CD4-positive, CD25-positive, alpha-beta regulatory T cell (primary cell): ENCODE measurements at regions not wholly inside any gene's neighbourhood (a gene's known extent, or its start where the extent isn't known, plus 50 kb on each side); places are given as distances from the start of the nearest gene placed in this dataset.
"Not testable (repeated sequence)": the region's sequence is repeated elsewhere in the genome, so short reads cannot be mapped to it uniquely, and the experiment has no call there.

Source experiments
- ATAC-seq, 2 donors: fragments of 150-1000 bp; cut with Tn5 transposase; one replicate each; pipeline ENCODE4 v1.10.0; 2021; ENCODE audit warnings: low read depth in 2 of 2, moderate number of reproducible peaks in 2 of 2, moderate library complexity in 1 of 2
- DNase-seq, 3 donors: peaks; one replicate each; pipeline versions ENCODE4 v3.0.0 to v3.0.0-alpha.2; 2012 to 2022; ENCODE audit warnings: mixed read lengths in 1 of 3
- H3K27ac ChIP-seq: one replicate; pipeline ENCODE4 v1.7.0; 2013; ENCODE audit warnings: mild to moderate bottlenecking, low read length; ENCODE audit not compliant: insufficient read depth, poor library complexity, severe bottlenecking
- H3K27me3 ChIP-seq: one replicate; pipeline ENCODE4 v1.7.0; 2013; ENCODE audit warnings: low read length; ENCODE audit not compliant: control insufficient read depth, insufficient read depth
- H3K36me3 ChIP-seq: one replicate; pipeline ENCODE4 v1.7.0; 2013; ENCODE audit warnings: mild to moderate bottlenecking, low read length, moderate library complexity; ENCODE audit not compliant: control insufficient read depth, insufficient read depth
- H3K4me1 ChIP-seq: 2 replicates; pipeline ENCODE4 v1.7.0; 2013; ENCODE audit warnings: mild to moderate bottlenecking, low read length; ENCODE audit not compliant: insufficient read depth, control insufficient read depth, poor library complexity, severe bottlenecking
- H3K4me3 ChIP-seq: one replicate; pipeline ENCODE4 v1.7.0; 2013; ENCODE audit warnings: low read depth, mild to moderate bottlenecking, low read length, moderate library complexity
- H3K9me3 ChIP-seq, 2 experiments: 1 replicate in 1 of 2; 2 replicates in 1 of 2; pipeline ENCODE4 v1.7.0; 2013; ENCODE audit warnings: low read length in 2 of 2, mild to moderate bottlenecking in 1 of 2, moderate library complexity in 1 of 2; ENCODE audit not compliant: control insufficient read depth in 2 of 2
- H3K27ac Mint-ChIP-seq, 3 donors: one replicate each; pipeline ENCODE4 v1.8.0; 2020 to 2022; ENCODE audit warnings: mild to moderate bottlenecking in 3 of 3, mixed read lengths in 3 of 3, moderate library complexity in 2 of 3
- H3K27me3 Mint-ChIP-seq: one replicate; pipeline ENCODE4 v1.8.0; 2022; ENCODE audit warnings: mild to moderate bottlenecking, mixed read lengths
- H3K36me3 Mint-ChIP-seq: one replicate; pipeline ENCODE4 v1.8.0; 2020; ENCODE audit warnings: mixed read lengths
- H3K4me1 Mint-ChIP-seq, 4 donors: one replicate each; pipeline ENCODE4 v1.8.0; 2020 to 2022; ENCODE audit warnings: mixed read lengths in 4 of 4, mild to moderate bottlenecking in 1 of 4
- H3K4me3 Mint-ChIP-seq, 4 donors: one replicate each; pipeline ENCODE4 v1.8.0; 2020 to 2022; ENCODE audit warnings: mild to moderate bottlenecking in 4 of 4, mixed read lengths in 4 of 4, moderate library complexity in 3 of 4
- H3K9me3 Mint-ChIP-seq, 7 donors: one replicate each; pipeline ENCODE4 v1.8.0; 2020 to 2022; ENCODE audit warnings: mixed read lengths in 7 of 7, mild to moderate bottlenecking in 3 of 7, moderate library complexity in 2 of 7

GRCh38 chr15:93348711-93349545, 259.9 kb upstream of the RGMA start:
- no peaks in the 10 kb centered on the region for H3K9me3 ChIP-seq
- Mint-ChIP-seq H3K9me3 (peaks cover 0 to 2% (median 0%) of the 10 kb centered on the region in 7 donors), H3K36me3 (no peaks in the 10 kb centered on the region), H3K27me3 (peaks cover 4% of the 10 kb centered on the region), H3K4me1 (no peaks in the 10 kb centered on the region), H3K27ac (no peak overlapping the region), H3K4me3 (no peak overlapping the region)
- no peak overlapping the region for H3K4me3 ChIP-seq
- H3K27me3 ChIP-seq: peaks cover 5% of the 10 kb centered on the region
- DNase-seq: no peak
- no peaks in the 10 kb centered on the region for H3K4me1 ChIP-seq
- no peaks in the 10 kb centered on the region for H3K36me3 ChIP-seq
- no peak for ATAC-seq
- no peak overlapping the region for H3K27ac ChIP-seq

GRCh38 chr15:93347986-93348385, 259.0 kb upstream of the RGMA start:
- H3K4me3 Mint-ChIP-seq: no peak overlapping the region
- no peaks in the 10 kb centered on the region for H3K9me3 ChIP-seq
- no peaks in the 10 kb centered on the region for H3K4me1 Mint-ChIP-seq
- no peaks in the 10 kb centered on the region for H3K36me3 Mint-ChIP-seq
- no peak for DNase-seq
- H3K4me1 ChIP-seq: no peaks in the 10 kb centered on the region
- H3K27ac Mint-ChIP-seq: no peak overlapping the region
- no peak overlapping the region for H3K4me3 ChIP-seq
- peaks cover 4% of the 10 kb centered on the region for H3K27me3 Mint-ChIP-seq
- peaks cover 0 to 2% (median 0%) of the 10 kb centered on the region in 7 donors for H3K9me3 Mint-ChIP-seq
- no peaks in the 10 kb centered on the region for H3K36me3 ChIP-seq
- no peak for ATAC-seq
- H3K27ac ChIP-seq: no peak overlapping the region
- peaks cover 5% of the 10 kb centered on the region for H3K27me3 ChIP-seq

GRCh38 chr15:93345981-93346380, 257.0 kb upstream of the RGMA start:
- Histone ChIP-seq H3K27me3 (peaks cover 5% of the 10 kb centered on the region), H3K4me3 (no peak overlapping the region), H3K9me3 (no peaks in the 10 kb centered on the region), H3K4me1 (no peaks in the 10 kb centered on the region), H3K27ac (no peak overlapping the region), H3K36me3 (no peaks in the 10 kb centered on the region)
- no peak for DNase-seq
- Mint-ChIP-seq H3K27ac (no peak overlapping the region), H3K9me3 (peaks cover 0 to 2% (median 0%) of the 10 kb centered on the region in 7 donors), H3K4me1 (no peaks in the 10 kb centered on the region), H3K36me3 (no peaks in the 10 kb centered on the region), H3K27me3 (peaks cover 4% of the 10 kb centered on the region), H3K4me3 (no peak overlapping the region)
- no peak for ATAC-seq

DNA sequence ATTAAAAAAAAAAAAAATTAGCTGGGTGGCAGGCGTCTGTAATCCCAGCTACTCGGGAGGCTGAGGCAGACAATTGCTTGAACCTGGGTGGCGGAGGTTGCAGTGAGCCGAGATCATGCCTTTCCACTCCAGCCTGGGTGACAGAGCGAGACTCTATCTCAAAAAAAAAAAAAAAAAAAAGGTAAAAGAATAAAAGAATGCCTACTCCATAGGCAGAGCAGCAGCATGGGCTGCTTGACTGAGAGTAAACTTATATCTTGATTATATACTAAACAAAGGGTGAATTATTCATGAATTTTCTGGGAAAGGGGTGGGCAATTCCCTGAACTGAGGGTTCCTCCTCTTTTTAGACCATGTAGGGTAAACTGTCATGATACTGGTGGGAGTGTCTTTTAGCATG, 254.4 kb upstream of the RGMA start:
- not testable (repeated sequence) for H3K27ac Mint-ChIP-seq, H3K36me3 Mint-ChIP-seq, H3K4me1 Mint-ChIP-seq, H3K9me3 ChIP-seq, H3K4me3 ChIP-seq, H3K27me3 Mint-ChIP-seq, H3K27me3 ChIP-seq, H3K27ac ChIP-seq, ATAC-seq, H3K4me3 Mint-ChIP-seq, H3K4me1 ChIP-seq, DNase-seq, H3K36me3 ChIP-seq, H3K9me3 Mint-ChIP-seq

DNA sequence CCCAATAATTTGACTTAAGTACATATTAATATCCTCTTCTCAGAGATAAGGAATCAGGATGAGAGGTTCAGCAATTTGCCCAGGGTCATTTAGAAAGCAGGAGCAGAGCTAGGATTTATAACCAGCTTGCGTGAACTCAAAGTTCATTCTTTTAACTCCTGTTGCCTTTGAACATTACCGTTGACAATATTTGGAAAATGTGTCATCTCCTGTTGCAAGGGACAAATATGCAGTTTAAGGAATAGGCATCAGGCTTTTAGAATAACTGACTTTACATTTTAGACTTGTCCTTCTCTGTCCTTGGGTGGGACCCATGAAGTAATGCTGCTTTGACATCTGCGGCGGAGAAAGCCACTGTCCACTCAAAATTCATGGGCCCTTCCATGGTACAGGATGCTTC, 252.2 kb upstream of the RGMA start:
- no peak overlapping the region for H3K27ac ChIP-seq
- no peaks in the 10 kb centered on the region for H3K4me1 Mint-ChIP-seq
- H3K9me3 ChIP-seq: no peaks in the 10 kb centered on the region
- no peak for ATAC-seq
- H3K27me3 Mint-ChIP-seq: peaks cover 4% of the 10 kb centered on the region
- DNase-seq: no peak
- H3K4me3 ChIP-seq: no peak overlapping the region
- no peaks in the 10 kb centered on the region for H3K36me3 Mint-ChIP-seq
- no peaks in the 10 kb centered on the region for H3K36me3 ChIP-seq
- H3K4me1 ChIP-seq: no peaks in the 10 kb centered on the region
- peaks cover 0 to 2% (median 0%) of the 10 kb centered on the region in 7 donors for H3K9me3 Mint-ChIP-seq
- H3K27ac Mint-ChIP-seq: no peak overlapping the region
- no peak overlapping the region for H3K4me3 Mint-ChIP-seq
- no peaks in the 10 kb centered on the region for H3K27me3 ChIP-seq

GRCh38 chr15:93340406-93340805, 251.4 kb upstream of the RGMA start:
- H3K36me3 Mint-ChIP-seq: no peaks in the 10 kb centered on the region
- H3K27ac Mint-ChIP-seq: no peak overlapping the region
- peaks cover 0 to 2% (median 0%) of the 10 kb centered on the region in 7 donors for H3K9me3 Mint-ChIP-seq
- Histone ChIP-seq H3K9me3 (no peaks in the 10 kb centered on the region), H3K4me1 (no peaks in the 10 kb centered on the region), H3K4me3 (no peak overlapping the region), H3K27ac (no peak overlapping the region), H3K27me3 (no peaks in the 10 kb centered on the region), H3K36me3 (no peaks in the 10 kb centered on the region)
- ATAC-seq (no peak), DNase-seq (no peak)
- H3K4me3 Mint-ChIP-seq: no peak overlapping the region
- H3K4me1 Mint-ChIP-seq: no peaks in the 10 kb centered on the region
- H3K27me3 Mint-ChIP-seq: peaks cover 4% of the 10 kb centered on the region

- Mint-ChIP-seq H3K36me3 (no peaks in the 10 kb centered on the region), H3K4me3 (no peak overlapping the region), H3K4me1 (no peaks in the 10 kb centered on the region), H3K9me3 (peaks cover 0 to 5% (median 0%) of the 10 kb centered on the region in 7 donors), H3K27me3 (peaks cover 37% of the 10 kb centered on the region), H3K27ac (no peak overlapping the region)
- Histone ChIP-seq H3K4me3 (no peak overlapping the region), H3K36me3 (no peaks in the 10 kb centered on the region), H3K4me1 (no peaks in the 10 kb centered on the region), H3K27ac (no peak overlapping the region), H3K27me3 (peaks cover 6% of the 10 kb centered on the region), H3K9me3 (no peaks in the 10 kb centered on the region)
- ATAC-seq (no peak), DNase-seq (no peak)
Measured at GRCh38 chr15:93333796-93334195, 244.8 kb upstream of the RGMA start.

- H3K4me3 ChIP-seq, H3K9me3 Mint-ChIP-seq, H3K27ac Mint-ChIP-seq, H3K4me1 ChIP-seq, H3K9me3 ChIP-seq, H3K4me3 Mint-ChIP-seq, ATAC-seq, H3K36me3 ChIP-seq, H3K36me3 Mint-ChIP-seq, DNase-seq, H3K4me1 Mint-ChIP-seq, H3K27ac ChIP-seq, H3K27me3 ChIP-seq: not testable (repeated sequence)
- H3K27me3 Mint-ChIP-seq: peaks cover 37% of the 10 kb centered on the region
Measured at GRCh38 chr15:93333126-93333525, 244.1 kb upstream of the RGMA start.
